Colonic mucosa (tissue), 4 donors: ENCODE measurements at regions not wholly inside any gene's neighbourhood (a gene's known extent, or its start where the extent isn't known, plus 50 kb on each side); places are given as distances from the start of the nearest gene placed in this dataset.

Experiments used
- DNase-seq: peaks from one replicate; pipeline ENCODE4 v3.0.0-alpha.2; 2020
- H3K27ac ChIP-seq: fragments of 200-600 bp; one replicate; pipeline ENCODE4 v1.8.0; 2021
- H3K27me3 ChIP-seq: fragments of 200-600 bp; one replicate; pipeline ENCODE4 v1.8.0; 2021
- H3K36me3 ChIP-seq: fragments of 200-600 bp; one replicate; pipeline ENCODE4 v1.8.0; 2021
- H3K4me1 ChIP-seq: fragments of 200-600 bp; one replicate; pipeline ENCODE4 v1.8.0; 2021; ENCODE audit warnings: mild to moderate bottlenecking
- H3K4me3 ChIP-seq: fragments of 200-600 bp; one replicate; pipeline ENCODE4 v1.8.0; 2021
- H3K9ac ChIP-seq, 2 donors: one replicate each; pipeline ENCODE4 v1.7.0; 2013; ENCODE audit warnings: control low read depth in 2 of 2, low read depth in 2 of 2, low read length in 2 of 2
- H3K9me3 ChIP-seq: fragments of 200-600 bp; one replicate; pipeline ENCODE4 v1.8.0; 2021
- CTCF ChIP-seq: fragments of 200-600 bp; IDR thresholded peaks from one replicate; pipeline ENCODE4 v1.8.0; 2022; ENCODE audit warnings: antibody characterized with exemption, mild to moderate bottlenecking
- intact Hi-C: fragments of 100-400 bp; cut with DNase I; formaldehyde crosslinking; loops from one replicate; pipeline ENCODE4 v1.14.1; 2022
- donor health status: healthy.
- donor health status: DM: no; HTN: no; CAD: no.
- donor health status: DM: no; HTN: no; CAD: no.

DNA sequence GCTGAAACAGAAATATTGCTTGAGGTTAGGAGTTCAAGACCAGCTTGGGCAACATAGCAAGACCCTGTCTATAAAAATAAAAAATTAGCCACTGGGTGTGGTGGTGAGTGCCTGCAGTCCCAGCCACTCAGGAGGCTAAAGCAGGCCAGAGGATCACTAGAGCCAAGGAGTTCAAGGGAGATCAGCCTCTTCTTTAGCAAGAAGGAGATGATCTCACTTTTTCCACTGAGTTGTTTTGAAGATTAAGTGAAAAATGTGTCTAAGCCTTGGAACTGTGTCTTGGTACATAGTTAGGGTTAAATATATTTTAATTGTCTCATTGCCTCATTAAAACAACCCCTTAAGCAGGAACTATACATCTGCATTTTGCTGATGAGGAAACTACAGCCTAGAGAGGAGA, 279.0 kb upstream of the ZFP64 start:
- no peak overlapping the region for H3K27ac ChIP-seq
- H3K9me3 ChIP-seq: no peaks in the 10 kb centered on the region
- no peak overlapping the region for H3K4me3 ChIP-seq
- TF ChIP-seq CTCF: no peak
- H3K36me3 ChIP-seq: no peaks in the 10 kb centered on the region
- no peak for DNase-seq
- H3K4me1 ChIP-seq: no peaks in the 10 kb centered on the region
- H3K9ac ChIP-seq: no peak overlapping the region
- H3K27me3 ChIP-seq: no peaks in the 10 kb centered on the region
- intact Hi-C loops: no loop called here

DNA sequence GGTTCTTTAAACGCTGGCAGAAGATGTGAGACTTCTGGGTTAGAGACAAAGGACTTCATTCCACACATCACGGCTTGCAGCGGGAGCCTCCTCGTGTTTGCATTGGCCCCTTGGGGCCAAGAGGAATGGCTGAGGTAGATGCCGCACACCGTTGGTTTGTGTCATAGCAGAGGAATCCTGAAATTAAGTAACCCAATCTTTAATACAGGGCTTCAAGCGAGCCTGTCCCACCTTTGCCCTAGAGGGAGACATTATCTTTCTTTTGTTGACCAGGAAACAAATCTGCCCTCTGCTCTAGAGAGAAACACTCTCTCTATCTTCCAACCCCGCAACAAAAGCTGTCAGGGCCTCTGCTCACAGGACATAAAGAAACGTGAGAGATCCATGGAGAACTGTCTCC, 277.5 kb upstream of the ZFP64 start:
- no peak for DNase-seq
- intact Hi-C loops: no loop called here
- no peaks in the 10 kb centered on the region for H3K9me3 ChIP-seq
- no peak overlapping the region for H3K4me3 ChIP-seq
- no peaks in the 10 kb centered on the region for H3K4me1 ChIP-seq
- H3K27ac ChIP-seq: no peak overlapping the region
- no peak overlapping the region for H3K9ac ChIP-seq
- H3K27me3 ChIP-seq: no peaks in the 10 kb centered on the region
- TF ChIP-seq CTCF: no peak
- H3K36me3 ChIP-seq: no peaks in the 10 kb centered on the region

GRCh38 chr20:52465991-52466390, 274.4 kb upstream of the ZFP64 start:
- no peaks in the 10 kb centered on the region for H3K4me1 ChIP-seq
- no peak overlapping the region for H3K27ac ChIP-seq
- no peaks in the 10 kb centered on the region for H3K27me3 ChIP-seq
- no peaks in the 10 kb centered on the region for H3K36me3 ChIP-seq
- intact Hi-C loops: no loop called here
- H3K9me3 ChIP-seq: no peaks in the 10 kb centered on the region
- no peak overlapping the region for H3K4me3 ChIP-seq
- no peak for DNase-seq
- TF ChIP-seq CTCF: no peak
- no peak overlapping the region for H3K9ac ChIP-seq

- intact Hi-C loops: no loop called here
- Histone ChIP-seq H3K9me3 (no peaks in the 10 kb centered on the region), H3K4me1 (no peaks in the 10 kb centered on the region), H3K27ac (no peak overlapping the region), H3K36me3 (no peaks in the 10 kb centered on the region), H3K4me3 (no peak overlapping the region), H3K27me3 (no peaks in the 10 kb centered on the region), H3K9ac (no peak overlapping the region)
- TF ChIP-seq CTCF: no peak
- no peak for DNase-seq
Observed at GRCh38 chr20:52461582-52461981, 270.0 kb upstream of the ZFP64 start.

DNA sequence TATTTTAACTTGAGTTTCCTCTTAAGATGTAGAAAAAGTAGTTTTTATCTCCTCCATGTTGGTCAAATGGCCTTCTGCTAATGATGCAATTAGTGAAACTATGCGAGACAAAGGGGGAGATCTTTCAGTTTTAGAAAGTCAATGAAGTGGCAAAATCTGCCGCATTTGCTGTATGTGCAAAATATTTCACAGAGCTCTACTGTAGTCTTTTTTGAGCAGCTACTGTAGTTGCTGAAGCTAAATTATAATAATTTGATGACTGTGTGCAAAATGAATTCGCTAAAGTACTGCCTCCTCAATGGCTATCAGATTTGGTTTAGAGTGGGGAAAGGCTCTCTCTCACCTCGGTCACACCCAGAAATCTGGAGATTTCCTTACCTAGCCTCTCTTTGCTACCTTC, 267.6 kb upstream of the ZFP64 start:
- DNase-seq: no peak
- intact Hi-C loops: no loop called here
- Histone ChIP-seq H3K4me1 (no peaks in the 10 kb centered on the region), H3K9ac (no peak overlapping the region), H3K36me3 (no peaks in the 10 kb centered on the region), H3K9me3 (no peaks in the 10 kb centered on the region), H3K27me3 (no peaks in the 10 kb centered on the region), H3K4me3 (no peak overlapping the region), H3K27ac (no peak overlapping the region)
- no peak for TF ChIP-seq CTCF

DNA sequence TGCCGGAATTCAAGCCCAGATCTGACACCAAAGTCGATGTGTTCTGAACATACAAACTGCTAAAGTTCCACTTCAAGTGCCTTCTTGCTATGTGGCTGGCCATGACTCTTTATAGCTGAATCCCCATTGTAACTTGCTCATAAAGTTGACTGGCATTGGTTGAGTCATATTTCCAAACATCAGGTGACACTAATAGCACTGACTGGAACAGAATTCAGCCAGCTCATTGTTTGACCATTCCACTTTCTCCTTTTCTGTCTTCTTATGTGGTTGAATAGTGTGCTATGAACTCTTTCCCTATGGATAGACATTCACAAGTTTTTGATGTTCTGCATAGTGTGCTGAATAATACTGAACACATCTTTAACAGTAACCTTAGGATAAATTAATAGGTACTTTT, 266.2 kb upstream of the ZFP64 start:
- no peak overlapping the region for H3K27ac ChIP-seq
- intact Hi-C loops: no loop called here
- TF ChIP-seq CTCF: no peak
- H3K4me1 ChIP-seq: no peaks in the 10 kb centered on the region
- no peak overlapping the region for H3K4me3 ChIP-seq
- no peak overlapping the region for H3K9ac ChIP-seq
- no peaks in the 10 kb centered on the region for H3K27me3 ChIP-seq
- H3K9me3 ChIP-seq: no peaks in the 10 kb centered on the region
- no peak for DNase-seq
- H3K36me3 ChIP-seq: no peaks in the 10 kb centered on the region
